T-helper 1 cell (primary cell): ENCODE measurements at regions not wholly inside any gene's neighbourhood (a gene's known extent, or its start where the extent isn't known, plus 50 kb on each side); places are given as distances from the start of the nearest gene placed in this dataset.

Experiments used
- DNase-seq, 5 donors: peaks; one replicate each; pipeline ENCODE4 v3.0.0-alpha.2; 2012 to 2020

- DNase-seq = no peak
Measured at GRCh38 chr2:133814890-133815289, 246.6 kb upstream of the NCKAP5 start.

- DNase-seq = no peak
Measured at GRCh38 chr2:133816037-133816436, 247.8 kb upstream of the NCKAP5 start.

- DNase-seq = no peak
Measured at GRCh38 chr2:133817680-133818566, 249.7 kb upstream of the NCKAP5 start.

- DNase-seq = no peak
Measured at GRCh38 chr2:133818661-133819060, 250.4 kb upstream of the NCKAP5 start.

GRCh38 chr2:133819906-133820305, 251.6 kb upstream of the NCKAP5 start:
- DNase-seq = no peak

GRCh38 chr2:133821107-133821760, 253.0 kb upstream of the NCKAP5 start:
- DNase-seq = no peak

- DNase-seq = no peak
Measured at GRCh38 chr2:133822517-133823225, 254.4 kb upstream of the NCKAP5 start.

GRCh38 chr2:133823226-133823550, 254.9 kb upstream of the NCKAP5 start:
- no peak for DNase-seq

- DNase-seq = no peak
Measured at GRCh38 chr2:133824869-133825268, 256.6 kb upstream of the NCKAP5 start.

- no peak for DNase-seq
Measured at GRCh38 chr2:133825778-133826177, 257.5 kb upstream of the NCKAP5 start.

- DNase-seq = no peak
Measured at GRCh38 chr2:133828913-133829312, 260.6 kb upstream of the NCKAP5 start.

- no peak for DNase-seq
Measured at GRCh38 chr2:133829450-133830020, 261.3 kb upstream of the NCKAP5 start.

- DNase-seq = no peak
Measured at GRCh38 chr2:133833746-133834145, 265.5 kb upstream of the NCKAP5 start.

GRCh38 chr2:133835821-133836619, 267.8 kb upstream of the NCKAP5 start:
- DNase-seq = no peak

- DNase-seq = no peak
Measured at GRCh38 chr2:133836691-133837345, 268.6 kb upstream of the NCKAP5 start.

- DNase-seq = no peak
Measured at GRCh38 chr2:133837441-133838094, 269.3 kb upstream of the NCKAP5 start.

GRCh38 chr2:133838642-133839365, 270.5 kb upstream of the NCKAP5 start:
- DNase-seq = no peak

GRCh38 chr2:133839677-133840076, 271.4 kb upstream of the NCKAP5 start:
- DNase-seq = no peak

GRCh38 chr2:133840761-133841160, 272.5 kb upstream of the NCKAP5 start:
- DNase-seq = no peak

GRCh38 chr2:133841900-133842299, 273.6 kb upstream of the NCKAP5 start:
- DNase-seq = no peak

- DNase-seq = no peak
Measured at GRCh38 chr2:133842446-133842845, 274.2 kb upstream of the NCKAP5 start.
